NCI-H446 (cell line): ENCODE measurements at regions not wholly inside any gene's neighbourhood (a gene's known extent, or its start where the extent isn't known, plus 50 kb on each side); places are given as distances from the start of the nearest gene placed in this dataset.

Experiments used
- DNase-seq, 2 experiments: peaks; one replicate each; lab custom pipeline; 2025; lab: John Stamatoyannopoulos, UW

DNA sequence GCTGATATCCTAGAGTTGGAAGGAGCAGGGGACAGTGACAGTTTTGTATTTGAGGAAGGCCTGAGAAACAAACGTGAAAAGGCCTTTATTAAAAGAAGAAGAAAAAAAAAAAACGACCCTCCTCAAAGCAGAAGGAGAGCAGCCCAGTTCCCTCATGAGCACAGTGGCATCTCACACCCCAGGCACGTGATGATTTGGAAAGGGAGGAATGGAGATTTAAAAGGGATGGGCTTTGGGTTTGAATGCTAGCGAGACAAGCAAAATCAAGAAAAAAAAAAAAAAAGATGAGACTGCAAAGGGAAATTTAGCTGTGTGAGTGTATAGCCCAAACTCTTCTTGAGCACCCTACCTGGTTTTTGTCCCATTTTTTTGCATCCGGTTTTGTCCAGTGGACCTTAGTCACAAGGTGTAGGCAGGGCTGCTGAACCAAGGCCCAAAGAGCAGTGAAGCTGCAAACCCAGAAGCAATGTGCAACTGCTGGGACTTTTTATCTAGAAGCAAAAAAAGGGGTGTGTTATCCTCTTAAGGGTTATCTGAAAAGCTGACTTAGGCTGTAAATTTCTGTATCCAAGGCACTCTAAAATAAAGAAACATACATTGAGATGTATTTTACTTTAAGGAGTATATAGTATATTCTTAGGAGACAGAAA, 54.5 kb upstream of the RREB1 start:
- no peak for DNase-seq
